Adrenal gland (tissue), 9 donors: ENCODE measurements at regions not wholly inside any gene's neighbourhood (a gene's known extent, or its start where the extent isn't known, plus 50 kb on each side); places are given as distances from the start of the nearest gene placed in this dataset.

ENCODE experiments used
- DNase-seq, 7 donors: peaks; one replicate each; pipeline ENCODE4 v3.0.0-alpha.2; 2019 to 2020
- H3K27ac ChIP-seq, 5 donors: fragments of 200-600 bp; sonication (generic) in 4 of 5; 1 replicate in 3 of 5; 2 replicates in 2 of 5; pipeline versions ENCODE4 v1.5.1 to v1.8.0; 2016 to 2020; ENCODE audit warnings: mild to moderate bottlenecking in 1 of 5
- H3K27me3 ChIP-seq: fragments of 200-600 bp; 2 replicates; pipeline ENCODE4 v1.8.0; 2021
- H3K36me3 ChIP-seq, 2 donors: fragments of 200-600 bp; replicated peaks in 1 of 2; 1 replicate in 1 of 2; 2 replicates in 1 of 2; pipeline versions ENCODE4 v1.5.1 to v1.8.0; 2018 to 2022
- H3K4me1 ChIP-seq, 2 donors: fragments of 200-600 bp; replicated peaks in 1 of 2; 1 replicate in 1 of 2; 2 replicates in 1 of 2; pipeline versions ENCODE4 v1.5.1 to v1.8.0; 2018 to 2021
- H3K4me3 ChIP-seq, 4 donors: fragments of 200-600 bp; sonication (generic) in 3 of 4; one replicate each; pipeline ENCODE4 v1.5.1; 2016 to 2018
- H3K9me3 ChIP-seq, 3 donors: fragments of 200-600 bp; sonication (generic) in 1 of 3; replicated peaks in 1 of 3; 1 replicate in 2 of 3; 2 replicates in 1 of 3; pipeline versions ENCODE4 v1.5.1 to v1.8.0; 2016 to 2021
- POLR2A ChIP-seq, 2 donors: fragments of 450-650 bp; IDR thresholded peaks; one replicate each; pipeline ENCODE4 v1.6.1; 2017; ENCODE audit warnings: antibody characterized with exemption in 2 of 2, mild to moderate bottlenecking in 2 of 2, moderate library complexity in 1 of 2
- WGBS, 4 donors: extraction: QIAGEN DNeasy Blood & Tissue Kit in 2 of 4; methylation state at CpG; one replicate each; pipeline versions ENCODE4 v1.1.5 to v1.1.7; 2013 to 2017; 5-methylcytosine and 5-hydroxymethylcytosine counted together
- intact Hi-C, 2 donors: fragments of 100-400 bp; cut with DNase I; formaldehyde crosslinking; loops; one replicate each; pipeline versions ENCODE4 v1.14.1 to v1.15.0; 2022 to 2023
- TF ChIP-seq, protein P1 (sequence below), 6 experiments: fragments of 450-650 bp in 4 of 6; fragments of 200-600 bp in 2 of 6; sonication (generic) in 1 of 6; IDR thresholded peaks; 1 replicate in 5 of 6; 2 replicates in 1 of 6; pipeline versions ENCODE4 v1.5.1 to v1.8.0; 2016 to 2021; ENCODE audit warnings: antibody characterized with exemption in 6 of 6, mild to moderate bottlenecking in 2 of 6, moderate library complexity in 1 of 6
- donor health status: healthy with polysubstance abuse.
- donor health status: Bipolar disorder and iron deficiency.
- donor health status: DM: yes; HTN: yes; CAD: no.
- donor health status: DM: no; HTN: no; CAD: no.
- donor health status: DM: no; HTN: no; CAD: no.

GRCh38 chr5:25716680-25717079 is 1071.9 kb upstream of the CDH10 start:
- H3K27me3 ChIP-seq, result no peaks in the 10 kb centered on the region
- H3K27ac ChIP-seq, result no peak overlapping the region
- intact Hi-C loops, result no loop called here
- no peaks in the 10 kb centered on the region for H3K36me3 ChIP-seq
- no peaks in the 10 kb centered on the region for H3K4me1 ChIP-seq
- WGBS, 4 donors, result 78 to 93% (median 90%) methylated on average over 1 of the region's 1 CpG
- DNase-seq, result no peak
- no peak overlapping the region for H3K4me3 ChIP-seq
- H3K9me3 ChIP-seq, result no peaks in the 10 kb centered on the region
- TF ChIP-seq POLR2A (IDR thresholded peaks at IDR 0.05), result no peak
- TF ChIP-seq, protein P1, sequence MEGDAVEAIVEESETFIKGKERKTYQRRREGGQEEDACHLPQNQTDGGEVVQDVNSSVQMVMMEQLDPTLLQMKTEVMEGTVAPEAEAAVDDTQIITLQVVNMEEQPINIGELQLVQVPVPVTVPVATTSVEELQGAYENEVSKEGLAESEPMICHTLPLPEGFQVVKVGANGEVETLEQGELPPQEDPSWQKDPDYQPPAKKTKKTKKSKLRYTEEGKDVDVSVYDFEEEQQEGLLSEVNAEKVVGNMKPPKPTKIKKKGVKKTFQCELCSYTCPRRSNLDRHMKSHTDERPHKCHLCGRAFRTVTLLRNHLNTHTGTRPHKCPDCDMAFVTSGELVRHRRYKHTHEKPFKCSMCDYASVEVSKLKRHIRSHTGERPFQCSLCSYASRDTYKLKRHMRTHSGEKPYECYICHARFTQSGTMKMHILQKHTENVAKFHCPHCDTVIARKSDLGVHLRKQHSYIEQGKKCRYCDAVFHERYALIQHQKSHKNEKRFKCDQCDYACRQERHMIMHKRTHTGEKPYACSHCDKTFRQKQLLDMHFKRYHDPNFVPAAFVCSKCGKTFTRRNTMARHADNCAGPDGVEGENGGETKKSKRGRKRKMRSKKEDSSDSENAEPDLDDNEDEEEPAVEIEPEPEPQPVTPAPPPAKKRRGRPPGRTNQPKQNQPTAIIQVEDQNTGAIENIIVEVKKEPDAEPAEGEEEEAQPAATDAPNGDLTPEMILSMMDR (IDR thresholded peaks at IDR 0.05), result no peak

DNA sequence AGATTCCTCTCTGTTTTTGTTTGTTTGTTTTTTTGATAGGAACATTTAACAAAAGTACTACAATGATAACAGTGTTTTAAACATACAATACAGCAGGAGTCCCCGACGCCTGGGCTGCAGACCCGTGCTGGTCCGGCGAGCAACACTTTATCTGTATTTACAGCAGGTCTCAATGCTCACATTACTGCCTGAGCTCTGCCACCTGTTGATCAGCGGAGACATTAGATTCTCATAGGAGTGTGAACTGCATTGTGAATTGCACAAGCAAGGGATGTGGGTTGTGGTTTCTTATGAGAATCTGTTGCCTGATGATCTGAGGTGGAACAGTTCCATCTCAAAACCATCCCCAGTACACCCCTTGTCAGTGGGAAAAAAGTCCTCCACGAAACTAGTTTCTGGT is 1068.5 kb upstream of the CDH10 start:
- intact Hi-C loops, result no loop called here
- no peaks in the 10 kb centered on the region for H3K9me3 ChIP-seq
- TF ChIP-seq, protein P1 (IDR thresholded peaks at IDR 0.05), result no peak
- no peak for TF ChIP-seq POLR2A (IDR thresholded peaks at IDR 0.05)

DNA sequence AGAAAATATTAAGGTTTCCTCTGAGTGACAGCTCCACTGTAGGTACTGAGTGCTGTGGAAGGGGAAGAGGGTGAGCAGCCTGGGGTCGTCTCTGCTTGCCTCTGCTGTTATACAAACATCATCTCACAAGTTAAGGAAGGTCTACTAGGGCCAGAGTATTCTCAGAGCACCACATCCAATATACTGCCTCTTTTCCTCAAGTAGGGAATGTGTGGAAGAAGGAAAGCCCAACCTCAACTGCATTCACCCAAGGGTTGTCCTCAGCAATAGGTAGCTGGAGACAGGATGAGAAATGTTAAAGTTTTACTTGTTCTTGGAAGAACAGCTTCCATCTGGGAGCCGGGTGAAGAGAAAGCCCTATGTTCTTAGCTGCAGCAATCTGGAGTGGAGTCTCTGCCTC is 1062.3 kb upstream of the CDH10 start:
- no peak overlapping the region for H3K4me3 ChIP-seq
- H3K27ac ChIP-seq, result no peak overlapping the region
- DNase-seq, result no peak
- H3K4me1 ChIP-seq, result no peaks in the 10 kb centered on the region
- WGBS, 4 donors, result 46 to 58% (median 49%) methylated on average over 2 of the region's 2 CpGs
- H3K36me3 ChIP-seq, result no peaks in the 10 kb centered on the region
- no peak for TF ChIP-seq POLR2A (IDR thresholded peaks at IDR 0.05)
- TF ChIP-seq, protein P1 (IDR thresholded peaks at IDR 0.05), result no peak
- H3K27me3 ChIP-seq, result no peaks in the 10 kb centered on the region
- intact Hi-C loops, result no loop called here
- no peaks in the 10 kb centered on the region for H3K9me3 ChIP-seq

More for the DNA sequence above, 1068.5 kb upstream of the CDH10 start:
- Histone ChIP-seq H3K4me1 (no peaks in the 10 kb centered on the region), H3K27me3 (no peaks in the 10 kb centered on the region), H3K36me3 (no peaks in the 10 kb centered on the region), H3K4me3 (no peak overlapping the region), H3K27ac (no peak overlapping the region)
- DNase-seq, result no peak
- WGBS, 4 donors, result 23 to 40% (median 28%) methylated on average over 7 of the region's 7 CpGs

DNA sequence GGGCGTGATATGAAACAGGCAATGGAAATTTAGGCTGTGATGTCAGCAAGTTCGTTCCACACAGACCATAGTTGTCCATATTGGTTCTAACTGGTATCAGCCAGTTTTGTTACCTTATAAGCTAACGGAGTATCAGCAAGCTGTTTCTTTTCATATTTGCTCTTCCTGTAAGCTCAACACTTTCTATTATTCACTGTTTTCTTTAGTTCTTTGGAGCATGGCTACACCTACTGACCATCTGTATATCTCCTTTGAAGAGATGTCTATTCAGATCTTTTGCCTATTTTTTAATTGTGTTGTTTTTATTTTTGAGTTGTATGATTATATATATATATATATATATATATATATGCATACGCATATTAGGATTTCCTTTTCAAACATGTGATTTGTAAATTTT is 1057.2 kb upstream of the CDH10 start:
- TF ChIP-seq POLR2A (IDR thresholded peaks at IDR 0.05), result no peak
- TF ChIP-seq, protein P1 (IDR thresholded peaks at IDR 0.05), result no peak
- intact Hi-C loops, result no loop called here
- Histone ChIP-seq H3K27ac (no peak overlapping the region), H3K4me1 (no peaks in the 10 kb centered on the region), H3K4me3 (no peak overlapping the region), H3K36me3 (no peaks in the 10 kb centered on the region), H3K27me3 (no peaks in the 10 kb centered on the region), H3K9me3 (no peaks in the 10 kb centered on the region)
- no peak for DNase-seq
- 75 to 92% (median 79%) methylated on average over 4 of the region's 4 CpGs for WGBS, 4 donors
